HG03432 (cell line): ENCODE measurements at regions not wholly inside any gene's neighbourhood (a gene's known extent, or its start where the extent isn't known, plus 50 kb on each side); places are given as distances from the start of the nearest gene placed in this dataset.
"Not testable (repeated sequence)": the region's sequence is repeated elsewhere in the genome, so short reads cannot be mapped to it uniquely, and the experiment has no call there.

Experiments used
- ATAC-seq: cut with Tn5 transposase; IDR thresholded peaks from one replicate; pipeline ENCODE4 v1.9.1; 2021; ENCODE audit warnings: mild to moderate bottlenecking, moderate library complexity; ENCODE audit not compliant: unreplicated experiment

GRCh38 chrX:67213686-67214085 lies 330.1 kb upstream of the AR start:
- not testable (repeated sequence) for ATAC-seq

DNA sequence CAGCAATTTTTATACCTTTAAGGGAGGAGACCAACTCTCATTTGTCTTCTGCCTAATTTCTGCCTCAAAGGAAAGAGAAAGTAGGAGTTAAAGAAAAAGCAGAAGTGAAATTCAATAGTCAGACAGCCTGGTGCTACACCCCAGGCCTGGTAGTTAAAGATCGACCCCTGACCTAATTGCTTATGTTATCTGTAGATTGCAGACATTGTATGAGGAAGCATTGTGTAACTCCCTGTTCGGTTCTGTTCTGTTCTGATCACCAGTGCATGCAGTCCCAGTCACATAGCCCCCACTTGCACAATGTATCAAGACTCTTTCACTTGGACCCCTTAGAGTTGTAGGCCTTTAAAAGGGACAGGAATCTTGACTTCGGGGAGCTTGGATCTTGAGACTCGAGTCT lies 335.9 kb upstream of the AR start:
- no peak for ATAC-seq

DNA sequence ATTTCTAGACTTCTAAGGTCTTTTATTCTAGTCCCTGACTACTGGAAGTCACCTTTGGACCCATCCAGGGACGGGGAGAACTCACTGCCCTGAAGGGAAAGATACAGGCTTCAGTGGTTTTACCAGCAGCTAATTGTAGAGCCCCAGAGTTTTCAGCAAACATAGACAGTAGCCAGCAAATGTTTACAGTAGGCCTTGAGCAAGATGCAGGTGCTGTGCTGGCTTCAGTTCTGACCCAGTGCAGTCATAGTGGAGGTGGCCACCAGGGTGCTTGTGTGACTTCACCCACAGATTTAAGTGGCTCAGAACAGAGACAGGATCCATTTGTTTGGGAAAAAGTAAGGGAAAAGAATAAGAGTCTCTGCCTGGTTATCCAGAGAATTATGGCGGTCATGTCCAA lies 384.4 kb upstream of the AR start:
- no peak for ATAC-seq

GRCh38 chrX:67114635-67115034 lies 429.2 kb upstream of the AR start:
- no peak for ATAC-seq

DNA sequence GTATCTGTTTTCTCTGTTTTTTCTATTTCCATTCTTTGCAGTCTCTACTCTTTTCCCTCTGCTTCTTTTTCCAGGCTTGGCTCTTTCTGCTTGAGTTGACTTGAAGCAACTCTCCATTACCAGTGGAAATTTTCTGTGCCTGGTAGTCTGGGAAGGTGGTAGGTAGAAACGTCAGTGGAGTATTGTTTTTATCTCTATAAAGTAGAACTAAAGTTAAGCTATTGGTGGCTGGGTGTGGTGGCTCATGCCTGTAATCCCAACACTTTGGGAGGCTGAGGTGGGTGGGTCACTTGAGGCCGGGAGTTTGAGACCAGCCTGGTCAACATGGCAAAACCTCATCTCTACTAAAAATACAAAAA lies 438.1 kb upstream of the AR start:
- ATAC-seq = no peak

DNA sequence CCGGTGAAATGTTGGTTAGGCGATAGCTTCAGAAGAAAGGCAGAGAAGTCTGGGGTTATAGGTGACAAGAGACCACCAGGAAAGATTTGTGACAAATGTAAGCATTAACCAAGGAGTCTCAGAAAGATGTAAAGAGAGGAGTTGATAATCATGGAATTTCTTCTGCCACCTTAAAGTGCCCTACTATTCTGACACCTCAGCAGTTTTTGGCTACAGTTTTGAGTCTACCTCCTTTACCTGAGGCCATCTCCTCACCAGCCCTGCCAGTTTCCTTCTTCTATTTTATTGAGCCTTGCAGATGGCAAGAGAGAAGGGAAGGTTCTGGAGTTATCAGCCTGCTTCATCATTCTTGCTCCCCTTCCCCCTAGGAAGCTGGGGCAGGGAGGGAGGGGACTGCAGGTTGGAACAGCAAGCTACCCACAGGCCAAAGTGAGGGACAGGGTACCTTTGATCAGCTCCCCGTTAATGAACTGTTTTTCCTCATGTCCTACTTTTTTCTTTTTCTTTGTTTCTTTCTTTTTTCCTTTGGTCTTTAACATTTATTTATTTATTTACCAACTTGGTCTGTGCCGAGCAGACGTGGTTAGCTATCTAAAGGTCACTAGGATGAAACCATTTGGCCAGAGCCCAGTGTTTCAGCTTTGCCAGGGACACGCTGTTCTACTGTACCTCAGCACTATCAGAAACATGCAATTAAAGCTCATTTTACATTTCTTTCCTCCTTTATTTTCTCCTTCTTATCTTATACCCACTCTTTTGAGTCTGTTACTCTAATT lies 438.7 kb upstream of the AR start:
- no peak for ATAC-seq

DNA sequence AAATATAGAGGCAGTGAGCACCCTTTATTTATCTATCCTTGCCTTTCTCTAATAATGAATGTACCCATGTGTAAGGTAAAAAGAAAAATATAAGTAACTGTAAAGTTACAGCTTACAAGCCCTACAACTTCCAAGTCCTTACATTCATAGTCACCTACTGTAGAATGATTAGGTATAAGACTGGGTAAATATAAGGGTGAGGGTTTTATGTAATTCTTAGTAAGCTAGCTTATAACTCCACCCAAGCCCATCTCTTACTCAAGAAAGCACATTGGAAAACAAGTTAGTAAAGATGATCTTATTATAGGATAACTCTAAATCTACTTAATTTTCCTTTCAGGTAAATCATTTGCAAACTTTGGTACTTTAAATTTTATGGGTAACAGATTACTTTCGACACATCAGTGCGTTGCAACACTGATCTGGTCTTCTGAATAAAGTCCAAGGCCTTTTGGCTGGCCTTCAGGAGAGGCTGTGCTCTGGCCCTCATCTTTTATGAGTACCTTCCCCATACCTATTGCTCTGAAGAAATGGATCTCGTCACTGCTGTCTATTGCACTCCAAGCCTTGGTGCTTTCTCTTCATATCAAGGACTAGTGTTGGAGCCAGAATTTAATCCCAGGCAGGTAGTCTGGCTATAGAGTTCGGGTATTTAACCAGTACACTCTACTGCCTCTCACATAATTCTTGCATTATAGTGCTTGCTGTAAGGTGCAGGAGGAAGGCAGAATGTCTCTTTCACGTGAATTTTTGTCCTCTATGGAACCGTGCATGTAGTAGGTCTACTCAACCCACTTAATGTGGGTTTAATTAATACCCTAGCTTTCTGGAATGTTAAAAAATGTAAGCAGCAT lies 443.6 kb upstream of the AR start:
- no peak for ATAC-seq

GRCh38 chrX:67094061-67094460 lies 449.8 kb upstream of the AR start:
- no peak for ATAC-seq

DNA sequence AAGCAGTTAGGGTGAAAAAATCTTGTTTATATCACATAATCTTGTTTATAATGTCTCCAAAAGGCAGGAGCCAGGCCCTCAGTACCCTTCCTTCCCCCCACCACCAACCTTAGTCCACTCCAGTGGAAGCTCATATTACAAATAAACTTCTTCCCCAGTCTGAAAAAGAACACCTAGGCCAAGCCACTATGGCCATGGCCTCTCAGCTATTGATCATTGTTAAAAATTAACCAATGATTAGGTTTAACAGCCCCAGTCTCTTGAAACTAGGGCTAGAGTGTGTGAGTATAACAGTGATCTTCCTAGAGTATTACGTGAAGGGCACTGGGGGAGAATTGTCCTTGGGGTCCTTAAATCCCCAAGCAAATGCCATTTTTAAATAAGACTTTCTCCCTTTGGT lies 411.9 kb upstream of the EDA2R start:
- ATAC-seq = no peak

GRCh38 chrX:67044866-67045265 lies 406.0 kb upstream of the EDA2R start:
- no peak for ATAC-seq

GRCh38 chrX:67044029-67044653 lies 405.3 kb upstream of the EDA2R start:
- ATAC-seq = no peak

GRCh38 chrX:67004451-67004850 lies 365.6 kb upstream of the EDA2R start:
- ATAC-seq = no peak

GRCh38 chrX:66994729-66995128 lies 355.9 kb upstream of the EDA2R start:
- ATAC-seq = no peak

GRCh38 chrX:66992077-66992476 lies 353.2 kb upstream of the EDA2R start:
- ATAC-seq = not testable (repeated sequence)

DNA sequence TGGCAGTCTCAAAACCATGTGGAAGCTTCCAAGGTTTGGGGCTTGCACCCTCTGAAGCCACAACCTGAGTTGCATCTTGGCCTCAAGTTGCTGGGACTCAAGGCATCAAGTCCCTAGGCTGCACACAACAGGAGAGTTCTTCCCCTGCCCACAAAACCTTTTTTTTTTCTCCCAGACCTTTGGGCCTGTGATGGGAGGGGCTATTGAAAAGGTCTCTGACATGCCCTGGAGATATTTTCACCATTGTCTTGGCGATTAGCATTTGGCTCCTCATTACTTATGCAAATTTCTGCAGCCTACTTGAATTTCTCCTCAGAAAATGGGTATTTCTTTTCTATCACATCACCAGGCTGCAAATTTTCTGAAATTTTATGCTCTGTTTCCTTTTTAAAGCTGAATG lies 349.5 kb upstream of the EDA2R start:
- ATAC-seq = no peak

- ATAC-seq = no peak
Measured at GRCh38 chrX:66961665-66962064, 322.8 kb upstream of the EDA2R start.

DNA sequence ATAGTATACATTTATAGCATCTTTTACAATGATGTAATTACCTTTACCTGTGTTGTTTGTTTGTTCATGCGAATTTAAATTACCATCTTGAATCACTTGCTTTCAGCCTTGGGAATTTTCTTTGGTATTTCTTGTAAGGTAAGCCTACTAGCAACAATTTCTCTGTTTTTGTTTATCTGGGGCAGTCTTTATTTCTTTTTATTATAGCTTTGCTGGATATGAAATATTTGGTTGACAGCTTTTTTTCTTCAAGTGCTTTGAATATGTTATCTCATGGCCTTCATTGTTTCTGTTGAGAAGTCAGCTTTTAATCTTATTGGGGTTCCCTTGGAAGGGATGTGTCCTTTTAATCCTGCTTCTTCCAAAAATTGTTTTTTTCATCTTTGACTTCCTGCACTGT lies 292.8 kb upstream of the EDA2R start:
- no peak for ATAC-seq

DNA sequence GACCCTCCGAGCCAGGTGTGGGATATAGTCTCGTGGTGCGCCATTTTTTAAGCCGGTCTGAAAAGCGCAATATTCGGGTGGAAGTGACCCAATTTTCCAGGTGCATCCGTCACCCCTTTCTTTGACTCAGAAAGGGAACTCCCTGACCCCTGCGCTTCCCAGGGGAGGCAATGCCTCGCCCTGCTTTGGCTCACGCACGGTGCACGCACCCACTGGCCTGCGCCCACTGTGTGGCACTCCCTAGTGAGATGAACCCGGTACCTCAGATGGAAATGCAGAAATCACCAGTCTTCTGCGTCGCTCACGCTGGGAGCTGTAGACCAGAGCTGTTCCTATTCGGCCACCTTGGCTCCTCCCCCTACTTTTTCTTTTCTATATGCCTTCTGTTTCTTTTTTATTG lies 291.6 kb upstream of the EDA2R start:
- not testable (repeated sequence) for ATAC-seq

DNA sequence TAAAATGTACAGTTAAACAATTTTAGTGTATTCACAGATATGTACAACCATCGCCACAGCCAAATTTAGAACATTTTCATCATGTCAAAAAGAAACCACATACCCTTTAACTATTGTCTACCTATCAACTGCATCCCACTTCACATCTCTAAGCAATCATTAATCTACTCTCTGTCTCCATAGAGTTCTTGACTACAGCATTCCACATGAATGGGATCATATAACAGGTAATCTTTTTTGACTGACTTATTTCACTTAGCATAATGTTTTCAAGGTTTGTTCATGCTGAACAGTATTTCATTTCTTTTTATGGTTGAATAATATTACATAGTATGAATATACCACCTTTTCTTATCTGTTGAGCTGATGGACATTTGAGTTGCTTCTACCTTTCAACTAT lies 281.4 kb upstream of the EDA2R start:
- ATAC-seq = no peak

GRCh38 chrX:66919280-66919832 lies 280.5 kb upstream of the EDA2R start:
- no peak for ATAC-seq

DNA sequence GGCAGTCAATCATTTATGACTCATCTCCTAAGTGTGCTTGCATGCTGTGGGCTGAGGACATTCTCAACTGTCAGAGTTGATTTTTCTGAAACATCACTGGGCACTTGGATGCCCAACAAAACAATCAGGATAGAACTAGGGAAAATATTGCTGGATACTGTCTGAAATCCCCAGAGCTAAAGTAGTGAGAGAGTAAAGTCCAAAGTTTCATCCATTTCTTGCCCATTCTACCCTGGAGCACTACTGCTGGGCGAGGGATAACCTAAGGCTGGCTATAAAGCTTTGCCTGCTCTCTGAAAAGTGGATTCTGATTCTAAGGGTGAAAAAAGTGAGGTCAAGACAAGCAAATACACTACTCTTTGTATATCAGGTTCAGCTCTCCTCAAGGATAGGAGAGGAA lies 279.6 kb upstream of the EDA2R start:
- no peak for ATAC-seq

DNA sequence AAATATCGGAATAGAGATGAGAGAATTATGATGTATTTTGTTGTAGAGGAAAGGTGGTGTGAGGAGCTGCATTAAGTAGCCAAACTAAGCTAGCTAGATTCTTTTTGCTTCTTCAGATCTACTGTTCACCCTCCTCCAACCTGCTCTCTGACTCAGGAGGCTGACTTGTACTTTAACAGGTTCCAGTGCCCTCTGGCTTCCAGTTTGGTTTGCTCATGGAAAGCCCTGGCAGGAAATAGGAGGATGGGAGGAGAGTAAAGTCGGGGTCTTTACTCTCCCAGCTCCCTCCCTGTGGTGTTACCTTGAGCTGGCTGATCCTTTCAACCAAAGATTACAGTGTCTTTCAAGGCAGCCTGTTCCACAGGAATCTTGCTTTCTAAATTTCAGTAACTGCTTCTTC lies 277.0 kb upstream of the EDA2R start:
- ATAC-seq = no peak
